ENCODE measurements at regions not wholly inside any gene's neighbourhood (a gene's known extent, or its start where the extent isn't known, plus 50 kb on each side); places are given as distances from the start of the nearest gene placed in this dataset.

- TF ChIP-seq, protein P1, sequence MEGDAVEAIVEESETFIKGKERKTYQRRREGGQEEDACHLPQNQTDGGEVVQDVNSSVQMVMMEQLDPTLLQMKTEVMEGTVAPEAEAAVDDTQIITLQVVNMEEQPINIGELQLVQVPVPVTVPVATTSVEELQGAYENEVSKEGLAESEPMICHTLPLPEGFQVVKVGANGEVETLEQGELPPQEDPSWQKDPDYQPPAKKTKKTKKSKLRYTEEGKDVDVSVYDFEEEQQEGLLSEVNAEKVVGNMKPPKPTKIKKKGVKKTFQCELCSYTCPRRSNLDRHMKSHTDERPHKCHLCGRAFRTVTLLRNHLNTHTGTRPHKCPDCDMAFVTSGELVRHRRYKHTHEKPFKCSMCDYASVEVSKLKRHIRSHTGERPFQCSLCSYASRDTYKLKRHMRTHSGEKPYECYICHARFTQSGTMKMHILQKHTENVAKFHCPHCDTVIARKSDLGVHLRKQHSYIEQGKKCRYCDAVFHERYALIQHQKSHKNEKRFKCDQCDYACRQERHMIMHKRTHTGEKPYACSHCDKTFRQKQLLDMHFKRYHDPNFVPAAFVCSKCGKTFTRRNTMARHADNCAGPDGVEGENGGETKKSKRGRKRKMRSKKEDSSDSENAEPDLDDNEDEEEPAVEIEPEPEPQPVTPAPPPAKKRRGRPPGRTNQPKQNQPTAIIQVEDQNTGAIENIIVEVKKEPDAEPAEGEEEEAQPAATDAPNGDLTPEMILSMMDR (IDR thresholded peaks at IDR 0.05; ENCODE audit: extremely low read depth, missing control alignments) = no peak
- DNase-seq (ENCODE audit: low spot score) = no peak
These were observed 784.0 kb upstream of the KLHL29 start for GRCh38 chr2:22600999-22601398.

DNA sequence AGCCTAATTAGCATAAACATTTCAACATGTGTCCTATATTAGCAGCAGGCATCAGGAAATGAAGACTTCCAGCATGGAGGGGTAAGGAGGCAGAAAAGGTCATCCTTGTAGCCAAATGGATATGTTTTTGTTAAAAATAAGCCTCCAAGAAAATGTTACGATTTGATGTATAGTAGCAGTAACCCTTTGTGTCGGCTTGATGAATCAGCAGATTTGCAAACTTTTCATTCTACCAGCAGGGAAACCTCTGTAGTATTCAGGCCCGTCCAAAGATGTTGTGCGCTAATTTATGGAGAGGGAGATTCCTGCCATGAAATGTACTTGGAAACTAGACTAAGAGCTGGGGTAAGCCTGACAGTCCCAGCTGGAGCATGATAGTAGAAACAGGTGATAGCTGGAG is 780.8 kb upstream of the KLHL29 start:
- no peak for DNase-seq (ENCODE audit: low spot score)
- TF ChIP-seq, protein P1 (IDR thresholded peaks at IDR 0.05; ENCODE audit: extremely low read depth, missing control alignments) = no peak

GRCh38 chr2:22616031-22616430 is 768.9 kb upstream of the KLHL29 start:
- DNase-seq (ENCODE audit: low spot score) = no peak
- TF ChIP-seq, protein P1 (IDR thresholded peaks at IDR 0.05; ENCODE audit: extremely low read depth, missing control alignments) = no peak

GRCh38 chr2:22623620-22624019 is 761.4 kb upstream of the KLHL29 start:
- TF ChIP-seq, protein P1 (IDR thresholded peaks at IDR 0.05; ENCODE audit: extremely low read depth, missing control alignments) = no peak
- DNase-seq (ENCODE audit: low spot score) = no peak

DNA sequence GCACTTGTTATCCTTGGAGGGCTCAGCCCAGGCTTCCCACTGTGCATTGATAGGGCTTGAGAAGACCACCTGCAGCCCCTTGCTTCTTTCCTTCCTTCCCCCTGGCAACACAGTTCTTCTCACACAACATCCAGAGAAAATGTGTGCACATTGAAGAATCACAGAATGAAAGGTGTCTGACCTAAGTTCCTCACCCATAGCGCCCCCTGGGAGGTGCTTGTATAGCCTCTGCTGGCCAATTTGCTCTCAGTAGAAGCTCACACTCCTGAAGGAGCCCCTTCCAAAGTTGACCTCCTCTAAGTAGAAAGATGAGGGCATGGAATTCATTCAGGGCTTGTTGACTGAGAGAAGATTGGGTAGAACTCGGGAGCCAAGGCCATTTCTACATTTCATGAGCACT is 758.4 kb upstream of the KLHL29 start:
- no peak for DNase-seq (ENCODE audit: low spot score)
- TF ChIP-seq, protein P1 (IDR thresholded peaks at IDR 0.05; ENCODE audit: extremely low read depth, missing control alignments) = no peak

- no peak for DNase-seq (ENCODE audit: low spot score)
- TF ChIP-seq, protein P1 (IDR thresholded peaks at IDR 0.05; ENCODE audit: extremely low read depth, missing control alignments) = no peak
These were observed 756.8 kb upstream of the KLHL29 start for GRCh38 chr2:22628221-22628620.

DNA sequence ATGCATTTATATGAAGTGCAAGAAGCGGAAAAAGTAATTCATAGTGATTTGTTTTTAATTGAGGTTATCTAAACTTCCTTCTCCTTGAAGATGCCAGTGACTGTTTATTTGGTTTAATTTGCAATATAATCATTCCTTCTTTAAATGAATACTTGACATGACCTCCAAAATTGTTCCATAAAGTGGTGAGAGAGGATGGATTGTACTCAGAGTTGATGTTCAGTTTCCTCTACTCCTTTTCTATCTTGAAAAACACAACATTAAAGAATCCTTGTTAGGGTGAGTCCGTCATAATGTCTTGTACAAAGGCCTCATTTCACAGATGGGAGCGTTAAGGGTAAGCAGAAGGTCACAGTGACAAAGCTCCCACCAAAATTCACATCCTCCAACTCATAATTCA is 756.1 kb upstream of the KLHL29 start:
- TF ChIP-seq, protein P1 (IDR thresholded peaks at IDR 0.05; ENCODE audit: extremely low read depth, missing control alignments) = no peak
- no peak for DNase-seq (ENCODE audit: low spot score)

Measured in GM20000 (cell line).